ENCODE measurements at regions not wholly inside any gene's neighbourhood (a gene's known extent, or its start where the extent isn't known, plus 50 kb on each side); places are given as distances from the start of the nearest gene placed in this dataset.

DNA sequence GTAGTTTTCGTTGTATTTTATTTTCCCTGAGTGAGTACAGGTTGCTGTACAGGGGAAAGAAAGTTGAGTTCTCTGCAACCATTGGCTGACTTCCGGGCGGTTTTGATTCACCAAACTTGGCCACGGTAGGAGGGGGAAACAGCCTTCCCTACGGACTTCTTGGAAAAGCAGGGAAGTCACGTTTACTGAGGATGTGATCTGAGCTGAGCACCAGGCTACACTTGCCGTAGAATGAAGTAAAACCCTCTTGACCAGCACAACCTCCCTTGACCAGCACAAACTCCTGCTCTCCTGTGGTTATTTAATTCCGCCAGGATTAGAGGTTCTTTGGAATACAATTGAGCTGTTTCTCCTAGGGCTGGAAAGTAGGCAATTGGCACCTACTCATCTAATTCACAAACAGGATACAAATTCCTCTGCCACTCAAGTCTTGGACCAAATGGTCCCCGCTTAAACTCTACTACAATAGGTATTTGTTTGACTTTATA lies 242.0 kb upstream of the RBFOX1 start:
- DNase-seq: no peak

DNA sequence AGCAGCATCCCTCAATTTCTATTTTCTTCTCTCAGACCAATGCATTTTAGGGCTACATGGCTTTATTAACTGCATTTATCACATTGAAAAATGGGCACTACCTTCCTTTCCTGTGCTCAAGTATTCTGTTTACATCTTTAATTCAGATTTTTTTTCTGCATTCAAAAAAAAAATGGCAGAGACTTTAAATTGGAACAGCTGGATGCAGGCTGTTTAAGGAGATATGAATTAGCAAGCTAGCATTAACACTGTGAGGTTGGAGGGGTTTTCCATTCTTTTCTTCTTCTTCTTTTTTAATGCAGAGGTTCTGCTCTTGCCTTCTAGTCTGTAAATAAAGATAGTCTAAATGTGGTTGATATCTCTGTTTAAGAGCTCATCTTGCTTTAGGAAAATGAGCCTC lies 242.9 kb upstream of the RBFOX1 start:
- no peak for DNase-seq

GRCh38 chr16:7088711-7089110 lies 243.9 kb upstream of the RBFOX1 start:
- no peak for DNase-seq

GRCh38 chr16:7086822-7087616 lies 245.6 kb upstream of the RBFOX1 start:
- peak in 1 of 2 donors; percentile 0 for DNase-seq

DNA sequence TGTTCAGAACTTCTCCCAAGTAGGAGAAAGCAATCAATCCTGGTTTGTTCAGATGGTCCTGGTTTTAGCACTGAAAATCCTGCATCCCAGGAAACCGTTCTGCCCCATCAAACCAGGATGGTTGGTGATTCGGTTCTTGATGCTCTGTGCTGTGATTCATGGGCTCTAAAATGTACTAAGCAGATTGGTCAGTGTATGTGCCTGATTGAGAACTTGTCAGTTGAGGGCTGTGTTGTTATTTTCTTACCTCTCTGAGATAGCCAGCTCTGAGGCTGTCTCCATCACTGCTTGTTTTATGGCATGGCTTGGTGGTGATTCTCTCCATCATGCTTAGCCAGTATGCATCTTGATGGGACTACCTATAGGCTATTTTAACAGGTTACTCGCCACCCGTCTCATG lies 246.9 kb upstream of the RBFOX1 start:
- no peak for DNase-seq

GRCh38 chr16:7083096-7083495 lies 249.5 kb upstream of the RBFOX1 start:
- DNase-seq: no peak

DNA sequence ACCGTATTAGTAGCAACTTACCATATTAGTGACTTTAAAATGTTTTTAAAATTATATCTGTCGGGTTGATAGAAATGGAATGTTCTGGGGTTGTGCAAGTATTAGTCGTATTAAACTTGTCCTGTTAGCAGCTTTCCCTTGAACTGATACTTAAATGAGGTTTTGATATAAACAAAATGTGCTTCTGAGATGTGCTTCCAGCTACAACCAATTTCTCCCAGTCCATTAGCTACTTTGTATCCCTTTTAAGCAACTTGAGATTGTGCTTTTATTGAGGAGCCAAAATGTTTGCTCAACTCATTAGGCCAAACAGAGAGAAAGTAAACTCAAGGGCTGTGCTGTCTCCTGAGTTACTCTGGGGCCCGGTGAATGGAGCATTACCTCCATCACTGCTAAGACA lies 255.0 kb upstream of the RBFOX1 start:
- DNase-seq: no peak

GRCh38 chr16:7074715-7075114 lies 257.9 kb upstream of the RBFOX1 start:
- DNase-seq: no peak

GRCh38 chr16:7057458-7057857 lies 275.2 kb upstream of the RBFOX1 start:
- DNase-seq: no peak

DNA sequence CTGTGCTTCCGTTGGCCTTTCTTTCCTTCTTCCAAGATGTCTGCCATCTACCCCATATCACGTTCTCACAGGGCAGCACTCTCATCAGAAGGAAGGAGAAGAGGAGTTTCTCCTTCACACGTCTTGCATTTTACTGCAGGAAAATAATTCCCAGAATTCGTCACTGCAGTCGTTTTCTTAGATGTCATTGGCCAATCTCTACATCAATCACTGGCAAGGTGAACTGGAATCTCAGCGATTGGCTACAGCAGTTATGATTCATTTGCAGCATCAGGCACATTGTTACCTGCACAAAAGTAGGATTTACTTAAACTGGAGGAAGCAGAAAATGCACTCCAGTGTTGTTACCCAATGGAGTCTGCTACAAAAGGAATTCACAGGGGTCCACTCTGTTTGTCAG lies 277.2 kb upstream of the RBFOX1 start:
- no peak for DNase-seq

- DNase-seq: no peak
Measured at GRCh38 chr16:7051591-7052349, 280.9 kb upstream of the RBFOX1 start.

DNA sequence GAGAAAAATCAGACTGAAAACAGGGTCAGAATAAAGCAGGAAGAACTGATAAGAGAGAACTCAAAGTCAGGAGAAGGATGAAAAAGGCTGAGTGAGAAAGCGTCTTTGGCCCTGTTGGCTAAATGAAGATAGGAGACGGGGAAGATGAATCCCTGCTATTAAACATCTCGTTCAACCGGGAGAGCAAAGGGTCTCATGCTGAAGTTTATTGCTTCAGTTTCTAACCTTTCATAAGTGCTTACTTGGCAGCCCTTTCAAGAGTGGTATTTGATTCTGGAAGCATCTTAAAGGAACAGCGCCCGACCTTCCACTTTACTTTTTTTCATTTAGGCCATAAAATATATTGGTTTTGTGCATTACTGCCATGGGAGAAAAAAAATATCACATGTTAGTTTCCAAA lies 288.3 kb upstream of the RBFOX1 start:
- DNase-seq: no peak

- DNase-seq: no peak
Measured at GRCh38 chr16:7038475-7038874, 294.2 kb upstream of the RBFOX1 start.

GRCh38 chr16:7037495-7037894 lies 295.1 kb upstream of the RBFOX1 start:
- no peak for DNase-seq

DNA sequence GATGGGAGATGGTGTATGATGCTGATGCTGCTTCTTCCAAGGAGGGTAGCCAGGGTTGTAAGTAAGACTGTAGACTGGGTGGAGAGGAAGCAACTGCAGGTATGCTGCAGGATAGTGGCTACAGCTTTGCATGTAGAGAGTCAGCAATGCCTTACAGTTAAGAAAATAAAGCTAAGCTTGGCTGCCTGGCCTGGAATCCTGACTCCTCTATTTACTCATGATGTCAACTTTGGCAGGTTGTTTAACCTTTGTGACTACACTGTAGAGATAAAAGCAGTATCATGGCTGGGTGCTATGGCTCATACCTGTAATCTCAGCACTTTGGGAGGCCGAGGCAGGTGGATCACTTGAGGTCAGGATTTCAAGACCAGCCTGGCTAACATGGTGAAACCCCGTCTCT lies 301.6 kb upstream of the RBFOX1 start:
- no peak for DNase-seq

DNA sequence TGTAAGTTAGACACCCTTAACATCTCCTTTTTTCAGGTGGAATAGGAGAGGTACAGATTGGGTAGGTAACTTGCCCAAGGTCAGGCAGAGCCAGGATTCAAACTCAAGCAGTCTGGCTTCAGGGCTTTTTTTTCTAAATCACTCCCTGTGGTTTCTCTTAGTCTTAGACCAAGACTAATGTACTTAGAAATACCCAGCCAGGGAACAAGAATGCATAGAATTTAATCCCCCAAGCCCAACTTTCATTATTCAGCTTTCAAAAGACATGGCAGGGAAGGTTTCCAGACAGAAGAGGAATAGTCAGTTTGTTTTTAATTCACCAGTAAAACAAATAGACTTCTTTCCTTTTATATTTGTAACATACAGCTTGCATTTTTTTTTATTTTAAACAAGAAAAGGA lies 305.2 kb upstream of the RBFOX1 start:
- DNase-seq: no peak

GRCh38 chr16:7026639-7027038 lies 306.0 kb upstream of the RBFOX1 start:
- DNase-seq: no peak

DNA sequence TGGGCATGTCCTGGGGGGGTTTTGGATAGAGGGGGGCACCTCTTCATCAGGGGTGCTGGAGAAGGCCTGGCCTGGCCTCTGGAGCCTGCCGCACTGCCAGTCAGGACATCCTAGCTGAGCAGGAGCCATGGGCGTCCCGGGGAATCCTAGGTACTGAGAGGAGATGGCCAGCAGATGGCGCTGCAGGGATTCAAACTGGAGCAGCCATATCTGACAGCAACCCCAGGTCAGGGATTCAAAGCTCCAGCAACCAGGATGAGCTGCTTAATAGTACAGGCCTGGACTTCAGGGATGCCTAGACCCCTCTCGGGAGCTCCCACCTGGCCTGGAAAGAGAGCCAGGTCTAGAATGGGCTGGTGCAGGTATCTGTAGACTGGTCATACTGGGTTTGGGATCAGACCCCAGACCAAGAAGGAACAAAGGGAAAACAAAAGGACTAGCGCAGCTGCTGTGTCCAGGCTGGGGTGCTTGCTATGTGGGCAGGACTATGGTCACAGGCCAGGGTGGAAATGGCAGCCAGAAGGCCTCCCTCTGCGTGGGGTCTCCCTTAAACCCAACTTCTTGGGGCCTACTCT lies 306.9 kb upstream of the RBFOX1 start:
- peak; percentile 14 to 62 for DNase-seq

DNA sequence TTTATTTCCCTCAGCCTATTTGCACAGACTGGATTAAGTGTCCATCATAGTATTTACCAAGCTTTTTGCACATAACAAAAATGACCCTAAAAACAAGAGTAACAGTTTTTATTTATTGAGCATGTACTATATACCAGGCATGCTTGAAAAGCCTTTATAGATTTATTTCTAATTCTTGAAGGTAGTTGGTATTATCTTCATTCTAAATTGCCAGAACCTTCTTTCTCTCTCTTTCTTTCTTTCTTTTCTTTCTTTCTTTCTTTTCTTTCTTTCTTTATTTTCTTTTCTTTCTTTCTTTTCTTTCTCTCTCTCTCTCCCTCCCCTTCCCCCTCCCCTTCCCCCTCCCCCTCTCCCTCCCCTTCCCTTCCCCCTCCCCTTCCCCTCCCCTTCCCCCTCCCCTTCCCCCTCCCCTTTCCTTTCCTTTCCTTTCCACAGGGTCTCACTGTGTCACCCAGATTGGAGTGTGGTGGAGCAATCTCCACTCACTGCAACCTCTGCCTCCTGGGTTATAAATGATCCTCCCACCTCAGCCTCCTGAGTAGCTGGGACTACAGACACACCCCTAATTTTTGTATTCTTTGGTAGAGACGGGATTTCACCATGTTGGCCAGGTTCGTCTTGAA lies 310.9 kb upstream of the RBFOX1 start:
- DNase-seq: no peak

DNA sequence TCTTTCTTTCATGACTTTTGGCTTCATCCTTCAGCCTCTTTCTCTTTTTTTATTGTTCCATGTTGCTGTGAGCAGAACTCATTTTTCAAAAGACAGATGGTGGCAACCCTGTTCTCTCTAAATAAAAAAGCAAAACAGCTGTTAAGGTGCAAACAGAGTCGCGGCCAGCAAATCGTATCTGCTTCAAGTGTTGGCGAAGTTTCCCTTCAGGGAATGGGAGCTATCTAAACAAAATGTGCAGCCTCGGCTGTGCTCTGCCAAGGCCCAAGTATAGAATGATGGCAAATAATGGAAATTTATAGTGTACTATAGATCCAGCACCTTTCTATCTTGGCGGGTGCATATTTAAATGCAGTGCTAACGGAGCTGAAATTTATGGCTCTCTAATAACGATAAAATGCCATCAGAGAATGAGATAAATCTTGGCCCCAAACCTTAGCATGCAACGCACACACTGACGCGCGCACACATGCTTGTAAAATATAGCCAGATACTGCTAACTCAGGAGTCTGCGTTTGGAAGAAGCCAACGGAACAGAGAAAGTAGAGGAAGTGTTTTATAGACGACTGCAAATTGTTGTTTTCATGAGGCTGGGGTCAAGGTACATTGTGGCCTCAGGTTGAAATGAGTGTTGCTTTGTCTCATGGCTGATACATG lies 315.5 kb upstream of the RBFOX1 start:
- no peak for DNase-seq

- no peak for DNase-seq
Measured at GRCh38 chr16:7014756-7015155, 317.9 kb upstream of the RBFOX1 start.

DNA sequence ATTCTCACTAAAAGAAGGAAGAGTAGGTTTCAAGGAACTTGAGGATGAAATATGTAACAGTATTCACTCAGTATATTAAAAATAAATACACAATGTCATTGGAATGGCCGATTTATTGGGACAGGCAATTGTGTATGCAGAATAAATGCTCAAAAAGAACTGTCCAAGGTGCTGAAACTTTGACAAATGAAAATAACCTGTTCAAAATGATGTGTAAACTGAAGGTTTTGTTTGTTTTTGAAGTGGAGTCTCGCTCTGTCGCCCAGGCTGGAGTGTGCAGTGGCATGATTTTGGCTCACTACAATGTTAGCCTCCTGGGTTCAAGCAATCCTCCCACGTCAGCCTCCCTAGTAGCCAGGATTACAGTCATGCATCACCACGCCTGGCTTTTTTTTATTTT lies 318.7 kb upstream of the RBFOX1 start:
- no peak for DNase-seq

- no peak for DNase-seq
Measured at GRCh38 chr16:7004266-7004665, 328.4 kb upstream of the RBFOX1 start.

Measured in inflammatory macrophage treated with lipopolysaccharide for 1 hour (primary cell).